GM12891 (cell line): ENCODE measurements at regions not wholly inside any gene's neighbourhood (a gene's known extent, or its start where the extent isn't known, plus 50 kb on each side); places are given as distances from the start of the nearest gene placed in this dataset.

Source experiments
- DNase-seq: peaks from one replicate; pipeline ENCODE4 v3.0.0; 2011; ENCODE audit warnings: low spot score; ENCODE audit not compliant: insufficient read length
- FAIRE-seq: peaks from 2 replicates; lab custom pipeline; 2011; peaks lifted over from hg19 to GRCh38; lab: Jason Lieb, UNC
- PAX5 ChIP-seq: IDR thresholded peaks from 2 replicates; pipeline ENCODE4 v1.6.1; 2011; ENCODE audit warnings: low read length, moderate library complexity, mild to moderate bottlenecking; ENCODE audit not compliant: insufficient read depth, severe bottlenecking
- POLR2A ChIP-seq: IDR thresholded peaks from 2 replicates; pipeline ENCODE4 v1.6.1; 2011; ENCODE audit warnings: low read depth, low read length, control low read depth
- POLR2AphosphoS5 ChIP-seq: IDR thresholded peaks from 2 replicates; pipeline ENCODE4 v1.6.1; 2011; ENCODE audit warnings: low read depth, low read length, control low read depth
- POU2F2 ChIP-seq: IDR thresholded peaks from 2 replicates; pipeline ENCODE4 v1.6.1; 2011; ENCODE audit warnings: low read depth, mild to moderate bottlenecking, control low read depth, low read length, moderate library complexity
- SPI1 ChIP-seq: IDR thresholded peaks from 2 replicates; pipeline ENCODE4 v1.6.1; 2011; ENCODE audit warnings: low read depth, low read length, control low read depth
- TAF1 ChIP-seq: IDR thresholded peaks from 2 replicates; pipeline ENCODE4 v1.6.1; 2011; ENCODE audit warnings: low read depth, low read length, control low read depth

GRCh38 chr21:43325968-43326715 is 100.8 kb downstream of the SIK1 start:
- DNase-seq, result no peak
- TF ChIP-seq POLR2A, result no peak
- no peak for TF ChIP-seq SPI1
- TF ChIP-seq TAF1, result no peak
- TF ChIP-seq POU2F2, result no peak
- TF ChIP-seq POLR2AphosphoS5, result no peak
- TF ChIP-seq PAX5, result no peak
- no peak for FAIRE-seq

GRCh38 chr21:43325036-43325435 is 101.9 kb downstream of the SIK1 start:
- TF ChIP-seq PAX5 (no peak), SPI1 (no peak), TAF1 (no peak), POLR2AphosphoS5 (no peak), POU2F2 (no peak), POLR2A (no peak)
- no peak for DNase-seq
- no peak for FAIRE-seq

GRCh38 chr21:43324596-43324995 is 102.3 kb downstream of the SIK1 start:
- FAIRE-seq (no peak), DNase-seq (no peak)
- TF ChIP-seq POLR2A (no peak), POU2F2 (no peak), SPI1 (no peak), TAF1 (no peak)

DNA sequence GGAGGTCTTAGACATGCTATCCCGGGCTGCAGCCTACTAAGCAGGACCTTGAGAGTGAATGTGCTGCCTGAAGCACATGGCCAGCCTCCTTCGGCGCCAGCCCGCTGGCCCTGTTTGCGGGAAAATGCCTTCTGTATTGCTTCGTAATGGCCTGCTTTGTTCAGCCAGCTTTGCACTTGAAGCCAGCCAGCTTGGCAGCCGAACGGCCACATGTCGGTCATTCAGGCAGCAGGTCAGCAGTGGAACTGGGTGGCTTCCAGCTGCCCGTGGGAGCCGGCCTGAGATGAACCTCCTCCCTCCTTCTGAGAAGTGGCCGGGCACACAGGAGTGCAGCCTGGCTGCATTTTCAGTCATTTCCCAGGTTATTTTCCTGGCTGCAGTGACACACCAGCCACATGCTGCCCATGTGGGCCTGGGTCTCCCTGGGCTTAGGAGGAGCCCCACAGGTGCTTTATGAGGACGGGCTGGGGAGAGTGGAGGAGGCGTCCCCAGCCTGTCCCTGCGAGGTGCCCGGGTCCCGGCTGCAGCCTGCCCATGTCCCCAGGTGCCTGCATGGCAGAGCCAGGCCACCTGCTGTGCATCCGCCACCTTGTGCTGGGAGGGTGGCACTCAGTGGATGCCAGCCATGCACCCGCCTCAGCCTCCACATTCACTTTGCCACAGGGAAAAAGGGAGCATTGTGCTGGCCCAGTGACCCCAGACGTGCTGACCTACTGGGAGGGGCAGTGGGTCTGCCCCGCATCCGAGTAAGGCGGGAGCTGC is 103.5 kb downstream of the SIK1 start:
- no peak for FAIRE-seq
- no peak for TF ChIP-seq POU2F2
- TF ChIP-seq TAF1, result no peak
- TF ChIP-seq POLR2A, result no peak
- TF ChIP-seq SPI1, result no peak
- no peak for TF ChIP-seq PAX5
- no peak for TF ChIP-seq POLR2AphosphoS5

DNA sequence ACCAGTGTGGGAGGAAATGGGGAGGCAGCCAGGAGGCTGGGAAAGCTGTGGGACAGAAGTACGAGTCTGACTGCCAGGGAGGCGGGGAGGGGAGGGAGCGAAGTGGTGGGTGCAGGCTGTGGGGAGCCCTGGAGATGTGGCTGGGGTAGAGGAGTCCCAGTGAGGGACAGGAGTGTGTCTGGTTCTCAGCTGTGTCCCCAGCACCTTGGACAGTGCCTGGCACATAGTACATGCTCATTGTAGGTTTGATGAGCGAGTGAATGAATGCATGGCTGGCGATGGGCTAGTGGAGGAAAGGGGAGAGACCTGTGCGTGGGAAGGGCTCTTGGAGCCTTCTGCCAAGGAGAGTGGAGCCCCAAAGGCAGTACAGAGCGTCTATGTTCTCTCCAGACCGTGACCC is 104.1 kb downstream of the SIK1 start:
- DNase-seq (no peak), FAIRE-seq (no peak)
- TF ChIP-seq TAF1 (no peak), SPI1 (no peak), PAX5 (no peak), POLR2AphosphoS5 (no peak), POU2F2 (no peak), POLR2A (no peak)

More for the DNA sequence above, 103.5 kb downstream of the SIK1 start:
- no peak for DNase-seq

- no peak for DNase-seq
- TF ChIP-seq SPI1 (no peak), POLR2AphosphoS5 (no peak), TAF1 (no peak), PAX5 (no peak), POU2F2 (no peak), POLR2A (no peak)
- FAIRE-seq, result no peak
Measured at GRCh38 chr21:43322311-43322710, 104.6 kb downstream of the SIK1 start.

GRCh38 chr21:43321611-43322010 is 105.3 kb downstream of the SIK1 start:
- TF ChIP-seq TAF1, result no peak
- no peak for TF ChIP-seq POU2F2
- no peak for TF ChIP-seq POLR2A
- FAIRE-seq (no peak), DNase-seq (no peak)

- FAIRE-seq, result no peak
- DNase-seq, result no peak
- no peak for TF ChIP-seq TAF1
- no peak for TF ChIP-seq SPI1
- TF ChIP-seq PAX5, result no peak
- TF ChIP-seq POLR2A, result no peak
- TF ChIP-seq POLR2AphosphoS5, result no peak
- TF ChIP-seq POU2F2, result no peak
Measured at GRCh38 chr21:43321111-43321510, 105.8 kb downstream of the SIK1 start.

DNA sequence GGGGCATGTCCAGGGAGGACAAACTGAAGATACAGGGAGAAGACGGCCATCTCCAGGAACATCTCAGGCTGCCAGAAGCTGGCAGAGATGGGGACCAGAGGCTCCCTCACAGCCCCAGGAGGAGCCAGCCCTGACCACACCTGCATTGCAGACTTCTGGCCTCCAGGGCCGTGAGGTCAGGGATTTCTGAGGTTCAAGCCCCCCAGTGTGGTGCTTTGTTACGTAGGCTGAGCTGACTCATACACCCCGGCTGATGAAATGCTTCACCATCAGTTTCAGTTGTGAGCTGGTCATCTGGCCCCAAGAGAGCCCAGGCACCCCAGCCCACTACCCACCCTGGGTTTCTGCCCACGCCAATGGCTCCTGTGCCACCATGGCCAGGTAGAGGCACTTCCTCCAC is 106.4 kb downstream of the SIK1 start:
- TF ChIP-seq POLR2AphosphoS5 (no peak), POLR2A (no peak), SPI1 (no peak), PAX5 (no peak), TAF1 (no peak), POU2F2 (no peak)
- DNase-seq, result no peak
- FAIRE-seq, result no peak

GRCh38 chr21:43318841-43319781 is 107.8 kb downstream of the SIK1 start:
- TF ChIP-seq POU2F2, result no peak
- no peak for TF ChIP-seq PAX5
- TF ChIP-seq POLR2A, result no peak
- no peak for TF ChIP-seq TAF1
- no peak for TF ChIP-seq POLR2AphosphoS5
- no peak for TF ChIP-seq SPI1
- FAIRE-seq (peak; percentile 38), DNase-seq (no peak)
